ENCODE measurements at regions not wholly inside any gene's neighbourhood (a gene's known extent, or its start where the extent isn't known, plus 50 kb on each side); places are given as distances from the start of the nearest gene placed in this dataset.

DNA sequence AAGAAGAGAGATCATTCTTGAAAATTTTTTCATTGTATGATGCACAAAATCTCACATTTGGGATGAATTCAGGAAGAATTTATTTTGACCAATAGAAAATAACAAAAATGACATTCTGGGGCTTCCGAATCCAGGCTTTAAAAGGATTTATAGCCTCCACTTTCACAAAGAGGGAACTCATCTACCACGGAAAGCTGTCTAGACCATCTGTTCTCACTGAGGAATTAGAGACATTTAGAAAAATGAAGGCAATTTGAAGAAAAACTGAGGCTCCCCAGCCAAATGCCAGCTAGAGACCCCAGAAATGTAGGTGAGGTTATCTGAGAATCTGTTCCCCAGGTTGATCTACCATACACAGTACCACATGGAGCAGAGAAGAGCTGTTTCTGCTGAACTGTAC lies 464.3 kb downstream of the TMA16 start:
- no peak for TF ChIP-seq POLR2AphosphoS5 (IDR thresholded peaks at IDR 0.05)
- TF ChIP-seq, protein P1, sequence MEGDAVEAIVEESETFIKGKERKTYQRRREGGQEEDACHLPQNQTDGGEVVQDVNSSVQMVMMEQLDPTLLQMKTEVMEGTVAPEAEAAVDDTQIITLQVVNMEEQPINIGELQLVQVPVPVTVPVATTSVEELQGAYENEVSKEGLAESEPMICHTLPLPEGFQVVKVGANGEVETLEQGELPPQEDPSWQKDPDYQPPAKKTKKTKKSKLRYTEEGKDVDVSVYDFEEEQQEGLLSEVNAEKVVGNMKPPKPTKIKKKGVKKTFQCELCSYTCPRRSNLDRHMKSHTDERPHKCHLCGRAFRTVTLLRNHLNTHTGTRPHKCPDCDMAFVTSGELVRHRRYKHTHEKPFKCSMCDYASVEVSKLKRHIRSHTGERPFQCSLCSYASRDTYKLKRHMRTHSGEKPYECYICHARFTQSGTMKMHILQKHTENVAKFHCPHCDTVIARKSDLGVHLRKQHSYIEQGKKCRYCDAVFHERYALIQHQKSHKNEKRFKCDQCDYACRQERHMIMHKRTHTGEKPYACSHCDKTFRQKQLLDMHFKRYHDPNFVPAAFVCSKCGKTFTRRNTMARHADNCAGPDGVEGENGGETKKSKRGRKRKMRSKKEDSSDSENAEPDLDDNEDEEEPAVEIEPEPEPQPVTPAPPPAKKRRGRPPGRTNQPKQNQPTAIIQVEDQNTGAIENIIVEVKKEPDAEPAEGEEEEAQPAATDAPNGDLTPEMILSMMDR (IDR thresholded peaks at IDR 0.05): no peak

Measured in suprapubic skin (tissue), 3 donors.